ENCODE measurements at regions not wholly inside any gene's neighbourhood (a gene's known extent, or its start where the extent isn't known, plus 50 kb on each side); places are given as distances from the start of the nearest gene placed in this dataset.

GRCh38 chr6:137309078-137309762 lies 90.0 kb upstream of the IFNGR1 start:
- TF ChIP-seq CTCF (IDR thresholded peaks at IDR 0.05 in 4 of 5, conservative IDR thresholded peaks at IDR 0.05 in 1 of 5) (no peak), POLR2A (IDR thresholded peaks at IDR 0.05) (no peak)

All from gastrocnemius medialis (tissue), 4 donors.